Caco-2 (cell line): ENCODE measurements at regions not wholly inside any gene's neighbourhood (a gene's known extent, or its start where the extent isn't known, plus 50 kb on each side); places are given as distances from the start of the nearest gene placed in this dataset.

Experiments used
- BruUV-seq: library from RNA; stranded (reverse); fragments of 400-500 nt; replicated peaks from 2 replicates; lab custom pipeline; 2021; lab: Mats Ljungman, UMichigan
- CTCF ChIA-PET: fragments of 300-600 bp; sonication (Branson Sonifier 250); formaldehyde crosslinking; loops from one replicate; lab custom pipeline; 2022; ENCODE audit warnings: antibody characterized with exemption; lab: Charles Lee
- POLR2A ChIA-PET: fragments of 300-600 bp; sonication (Branson Sonifier 250); formaldehyde crosslinking; loops from one replicate; lab custom pipeline; 2022; ENCODE audit warnings: antibody characterized with exemption; lab: Charles Lee
- DNase-seq, 2 experiments: peaks; one replicate each; pipeline versions ENCODE4 v3.0.0 to v3.0.0-alpha.2; 2020 to 2022
- H3K27me3 ChIP-seq: replicated peaks from 2 replicates; pipeline ENCODE4 v1.6.0; 2011; ENCODE audit warnings: low read length; ENCODE audit not compliant: control insufficient read depth, insufficient read depth
- H3K36me3 ChIP-seq: 2 replicates; pipeline ENCODE4 v1.5.1; 2011; ENCODE audit warnings: low read length; ENCODE audit not compliant: control insufficient read depth, insufficient read depth
- H3K4me1 ChIP-seq: fragments of 250-450 bp; sonication (Bioruptor Pico); 2 replicates; pipeline ENCODE4 v1.5.1; 2020; ENCODE audit warnings: mild to moderate bottlenecking
- H3K4me3 ChIP-seq: 2 replicates; pipeline ENCODE4 v1.5.1; 2011; ENCODE audit warnings: low read depth, mild to moderate bottlenecking, control low read depth, low read length
- H3K9me3 ChIP-seq: fragments of 250-450 bp; sonication (Bioruptor Pico); 2 replicates; pipeline ENCODE4 v1.5.1; 2020; ENCODE audit warnings: mild to moderate bottlenecking, moderate library complexity
- H3K27ac Mint-ChIP-seq: one replicate; pipeline ENCODE4 v1.8.0; 2022; ENCODE audit warnings: mixed read lengths; ENCODE audit not compliant: unreplicated experiment
- H3K27me3 Mint-ChIP-seq: one replicate; pipeline ENCODE4 v1.8.0; 2022; ENCODE audit warnings: mixed read lengths; ENCODE audit not compliant: insufficient read depth, unreplicated experiment
- H3K36me3 Mint-ChIP-seq: one replicate; pipeline ENCODE4 v1.8.0; 2022; ENCODE audit warnings: mild to moderate bottlenecking, mixed read lengths; ENCODE audit not compliant: insufficient read depth, unreplicated experiment
- H3K4me1 Mint-ChIP-seq: one replicate; pipeline ENCODE4 v1.8.0; 2022; ENCODE audit warnings: low read depth, mixed read lengths; ENCODE audit not compliant: unreplicated experiment
- H3K4me3 Mint-ChIP-seq: one replicate; pipeline ENCODE4 v1.8.0; 2022; ENCODE audit warnings: mild to moderate bottlenecking, moderate library complexity, mixed read lengths; ENCODE audit not compliant: unreplicated experiment
- H3K9me3 Mint-ChIP-seq: one replicate; pipeline ENCODE4 v1.8.0; 2022; ENCODE audit warnings: mixed read lengths; ENCODE audit not compliant: unreplicated experiment
- intact Hi-C: fragments of 100-400 bp; cut with micrococcal nuclease; formaldehyde crosslinking; loops from one replicate; pipeline ENCODE4 v1.10.0; 2022; ENCODE audit not compliant: unreplicated experiment
- TF ChIP-seq, protein P1 (sequence below), 2 experiments: fragments of 200-600 bp in 1 of 2; IDR thresholded peaks; 1 replicate in 1 of 2; 2 replicates in 1 of 2; pipeline versions ENCODE4 v1.5.1 to v1.8.0; 2011 to 2022; ENCODE audit warnings: antibody characterized with exemption in 1 of 2, control low read depth in 1 of 2, inconsistent platforms in 1 of 2, low read depth in 1 of 2, low read length in 1 of 2, mild to moderate bottlenecking in 1 of 2, moderate library complexity in 1 of 2; ENCODE audit not compliant: insufficient read depth in 1 of 2, severe bottlenecking in 1 of 2, unreplicated experiment in 1 of 2

- POLR2A ChIA-PET = no interaction called here
- Mint-ChIP-seq H3K4me1 (no peaks in the 10 kb centered on the region), H3K27ac (no peak overlapping the region), H3K36me3 (no peaks in the 10 kb centered on the region), H3K27me3 (no peaks in the 10 kb centered on the region), H3K4me3 (no peak overlapping the region), H3K9me3 (no peaks in the 10 kb centered on the region)
- Histone ChIP-seq H3K4me3 (no peak overlapping the region), H3K27me3 (no peaks in the 10 kb centered on the region), H3K36me3 (no peaks in the 10 kb centered on the region), H3K4me1 (no peaks in the 10 kb centered on the region), H3K9me3 (no peaks in the 10 kb centered on the region)
- intact Hi-C loops = no loop called here
- BruUV-seq = no TSS peak
- TF ChIP-seq, protein P1, sequence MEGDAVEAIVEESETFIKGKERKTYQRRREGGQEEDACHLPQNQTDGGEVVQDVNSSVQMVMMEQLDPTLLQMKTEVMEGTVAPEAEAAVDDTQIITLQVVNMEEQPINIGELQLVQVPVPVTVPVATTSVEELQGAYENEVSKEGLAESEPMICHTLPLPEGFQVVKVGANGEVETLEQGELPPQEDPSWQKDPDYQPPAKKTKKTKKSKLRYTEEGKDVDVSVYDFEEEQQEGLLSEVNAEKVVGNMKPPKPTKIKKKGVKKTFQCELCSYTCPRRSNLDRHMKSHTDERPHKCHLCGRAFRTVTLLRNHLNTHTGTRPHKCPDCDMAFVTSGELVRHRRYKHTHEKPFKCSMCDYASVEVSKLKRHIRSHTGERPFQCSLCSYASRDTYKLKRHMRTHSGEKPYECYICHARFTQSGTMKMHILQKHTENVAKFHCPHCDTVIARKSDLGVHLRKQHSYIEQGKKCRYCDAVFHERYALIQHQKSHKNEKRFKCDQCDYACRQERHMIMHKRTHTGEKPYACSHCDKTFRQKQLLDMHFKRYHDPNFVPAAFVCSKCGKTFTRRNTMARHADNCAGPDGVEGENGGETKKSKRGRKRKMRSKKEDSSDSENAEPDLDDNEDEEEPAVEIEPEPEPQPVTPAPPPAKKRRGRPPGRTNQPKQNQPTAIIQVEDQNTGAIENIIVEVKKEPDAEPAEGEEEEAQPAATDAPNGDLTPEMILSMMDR (IDR thresholded peaks at IDR 0.05; ENCODE audit: insufficient read depth in 1 of 2, low read depth in 1 of 2, low read length in 1 of 2, severe bottlenecking in 1 of 2, unreplicated experiment in 1 of 2) = no peak
- no peak for DNase-seq
- CTCF ChIA-PET = no interaction called here
Observed at GRCh38 chr4:107246761-107247160, 210.6 kb upstream of the DKK2 start.

GRCh38 chr4:107243141-107243781, 207.1 kb upstream of the DKK2 start:
- POLR2A ChIA-PET = no interaction called here
- no peaks in the 10 kb centered on the region for H3K9me3 Mint-ChIP-seq
- no peak for DNase-seq
- no peaks in the 10 kb centered on the region for H3K4me1 Mint-ChIP-seq
- no peaks in the 10 kb centered on the region for H3K36me3 ChIP-seq
- no peaks in the 10 kb centered on the region for H3K36me3 Mint-ChIP-seq
- no peak overlapping the region for H3K4me3 ChIP-seq
- H3K4me1 ChIP-seq = no peaks in the 10 kb centered on the region
- no TSS peak for BruUV-seq
- intact Hi-C loops = no loop called here
- CTCF ChIA-PET = no interaction called here
- TF ChIP-seq, protein P1 (IDR thresholded peaks at IDR 0.05; ENCODE audit: insufficient read depth in 1 of 2, low read depth in 1 of 2, low read length in 1 of 2, severe bottlenecking in 1 of 2, unreplicated experiment in 1 of 2) = no peak
- no peak overlapping the region for H3K4me3 Mint-ChIP-seq
- no peaks in the 10 kb centered on the region for H3K27me3 ChIP-seq
- no peaks in the 10 kb centered on the region for H3K27me3 Mint-ChIP-seq
- H3K9me3 ChIP-seq = no peaks in the 10 kb centered on the region
- H3K27ac Mint-ChIP-seq = no peak overlapping the region

GRCh38 chr4:107220976-107221375, 184.9 kb upstream of the DKK2 start:
- Mint-ChIP-seq H3K36me3 (no peaks in the 10 kb centered on the region), H3K27me3 (no peaks in the 10 kb centered on the region), H3K9me3 (no peaks in the 10 kb centered on the region), H3K4me1 (no peaks in the 10 kb centered on the region), H3K4me3 (no peak overlapping the region), H3K27ac (no peak overlapping the region)
- no peaks in the 10 kb centered on the region for H3K36me3 ChIP-seq
- POLR2A ChIA-PET = no interaction called here
- no peaks in the 10 kb centered on the region for H3K27me3 ChIP-seq
- TF ChIP-seq, protein P1 (IDR thresholded peaks at IDR 0.05; ENCODE audit: insufficient read depth in 1 of 2, low read depth in 1 of 2, low read length in 1 of 2, severe bottlenecking in 1 of 2, unreplicated experiment in 1 of 2) = no peak
- no peaks in the 10 kb centered on the region for H3K9me3 ChIP-seq
- CTCF ChIA-PET = no interaction called here
- intact Hi-C loops = no loop called here
- no peaks in the 10 kb centered on the region for H3K4me1 ChIP-seq
- H3K4me3 ChIP-seq = no peak overlapping the region
- no TSS peak for BruUV-seq
- DNase-seq = no peak
